ENCODE measurements at regions not wholly inside any gene's neighbourhood (a gene's known extent, or its start where the extent isn't known, plus 50 kb on each side); places are given as distances from the start of the nearest gene placed in this dataset.
"Not testable (repeated sequence)": the region's sequence is repeated elsewhere in the genome, so short reads cannot be mapped to it uniquely, and the experiment has no call there.

- no peak for TF ChIP-seq CTCF (IDR thresholded peaks at IDR 0.05)
- TF ChIP-seq EP300 (IDR thresholded peaks at IDR 0.05), result no peak
- no peak for TF ChIP-seq POLR2A (IDR thresholded peaks at IDR 0.05)
- no peak for TF ChIP-seq POLR2AphosphoS5 (IDR thresholded peaks at IDR 0.05)
- WGBS, 2 donors (ENCODE audit: low coverage in 1 of 2), result 57 to 80% methylated on average over 1 of the region's 1 CpG
- H3K27ac ChIP-seq, result no peak overlapping the region
- H3K9me3 ChIP-seq, result no peaks in the 10 kb centered on the region
- no peaks in the 10 kb centered on the region for H3K36me3 ChIP-seq
- ATAC-seq, result no peak
- H3K4me3 ChIP-seq, result no peak overlapping the region
- H3K4me1 ChIP-seq, result peaks cover 0 to 13% (median 4%) of the 10 kb centered on the region in 3 donors
- H3K27me3 ChIP-seq, result no peaks in the 10 kb centered on the region
Measured at GRCh38 chr12:42868291-42868690, 278.7 kb upstream of the PRICKLE1 start.

GRCh38 chr12:42865282-42865681, 275.7 kb upstream of the PRICKLE1 start:
- ATAC-seq, result peak; percentile 66
- TF ChIP-seq POLR2A (IDR thresholded peaks at IDR 0.05) (no peak), CTCF (IDR thresholded peaks at IDR 0.05) (no peak), EP300 (IDR thresholded peaks at IDR 0.05) (no peak), POLR2AphosphoS5 (IDR thresholded peaks at IDR 0.05) (no peak)
- Histone ChIP-seq H3K4me3 (no peak overlapping the region), H3K4me1 (peaks cover 0 to 19% (median 4%) of the 10 kb centered on the region in 3 donors), H3K36me3 (no peaks in the 10 kb centered on the region), H3K27ac (peak overlapping the region; percentile 23 to 70 (median 46)), H3K27me3 (no peaks in the 10 kb centered on the region), H3K9me3 (no peaks in the 10 kb centered on the region)
- WGBS, 2 donors (ENCODE audit: low coverage in 1 of 2), result 48 to 67% methylated on average over 3 of the region's 3 CpGs

- Histone ChIP-seq H3K9me3 (no peaks in the 10 kb centered on the region), H3K4me1 (peaks cover 8 to 40% (median 9%) of the 10 kb centered on the region in 3 donors), H3K27ac (no peak overlapping the region), H3K4me3 (no peak overlapping the region), H3K36me3 (no peaks in the 10 kb centered on the region), H3K27me3 (no peaks in the 10 kb centered on the region)
- 81 to 100% methylated on average over 2 of the region's 2 CpGs for WGBS, 2 donors (ENCODE audit: low coverage in 1 of 2)
- TF ChIP-seq POLR2AphosphoS5 (IDR thresholded peaks at IDR 0.05) (no peak), CTCF (IDR thresholded peaks at IDR 0.05) (no peak), POLR2A (IDR thresholded peaks at IDR 0.05) (no peak), EP300 (IDR thresholded peaks at IDR 0.05) (no peak)
- ATAC-seq, result no peak
Measured at GRCh38 chr12:42862055-42862454, 272.5 kb upstream of the PRICKLE1 start.

GRCh38 chr12:42860331-42860730, 270.8 kb upstream of the PRICKLE1 start:
- not testable (repeated sequence) for ATAC-seq, H3K27me3 ChIP-seq, H3K4me3 ChIP-seq, H3K9me3 ChIP-seq, H3K36me3 ChIP-seq
- Histone ChIP-seq H3K4me1 (peaks cover 4 to 34% (median 8%) of the 10 kb centered on the region in 3 donors), H3K27ac (peak overlapping the region in 3 of 4 donors; percentile 43 to 69 (median 52))

- WGBS, 2 donors (ENCODE audit: low coverage in 1 of 2), result 12 to 22% methylated on average over 6 to 8 of the region's 8 CpGs
- Histone ChIP-seq H3K4me3 (no peak overlapping the region), H3K27me3 (no peaks in the 10 kb centered on the region), H3K27ac (peak overlapping the region; percentile 43 to 69 (median 60)), H3K9me3 (no peaks in the 10 kb centered on the region), H3K36me3 (no peaks in the 10 kb centered on the region), H3K4me1 (peaks cover 4 to 28% (median 8%) of the 10 kb centered on the region in 3 donors)
- TF ChIP-seq EP300 (IDR thresholded peaks at IDR 0.05) (no peak), POLR2A (IDR thresholded peaks at IDR 0.05) (no peak), POLR2AphosphoS5 (IDR thresholded peaks at IDR 0.05) (no peak), CTCF (IDR thresholded peaks at IDR 0.05) (no peak)
- peak; percentile 46 for ATAC-seq
Measured at GRCh38 chr12:42859612-42860011, 270.1 kb upstream of the PRICKLE1 start.
